Epidermal melanocyte (primary cell): ENCODE measurements at regions not wholly inside any gene's neighbourhood (a gene's known extent, or its start where the extent isn't known, plus 50 kb on each side); places are given as distances from the start of the nearest gene placed in this dataset.

Experiments used
- DNase-seq: peaks from one replicate; pipeline ENCODE4 v3.0.0; 2011; ENCODE audit warnings: low spot score; ENCODE audit not compliant: insufficient read length

DNA sequence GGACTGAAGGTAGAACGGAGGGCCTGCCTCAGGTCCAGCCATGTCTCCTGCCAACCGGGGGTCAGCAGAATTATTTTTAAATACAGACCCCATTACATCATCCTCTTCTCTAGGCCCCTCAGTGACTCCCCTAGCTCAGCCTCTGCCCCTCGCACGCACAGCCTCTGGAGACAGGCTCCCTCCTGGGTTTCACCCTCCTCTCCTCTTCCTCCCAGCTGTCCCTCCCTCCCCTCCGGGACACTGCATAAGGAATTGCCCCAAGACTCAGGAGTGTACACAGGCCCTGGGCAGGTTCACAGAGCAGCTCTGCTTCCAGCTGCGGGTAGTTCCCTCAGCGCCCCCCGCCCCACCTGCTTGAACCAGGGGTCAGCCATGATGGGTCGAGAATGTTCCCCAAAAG is 520.2 kb upstream of the MYT1L start:
- DNase-seq: no peak

DNA sequence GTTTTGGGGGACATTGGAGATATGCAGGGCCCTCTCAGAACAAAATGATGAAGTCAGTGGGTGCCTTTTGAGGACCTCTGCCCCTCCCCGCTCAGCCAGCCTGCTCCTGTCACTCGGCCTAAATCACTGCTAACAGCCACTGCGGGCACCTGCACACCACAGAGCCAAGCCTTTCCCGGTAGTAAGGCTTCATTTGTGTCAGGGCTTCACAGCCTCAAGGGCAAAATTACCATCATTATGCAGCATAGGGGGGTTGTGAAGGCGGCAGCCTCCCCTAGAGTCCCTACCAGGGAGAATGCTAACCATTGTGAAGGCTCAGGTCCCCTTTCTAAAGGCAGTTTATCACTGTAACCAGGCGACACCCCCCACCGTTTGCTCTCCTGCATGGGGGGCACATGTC is 519.8 kb upstream of the MYT1L start:
- no peak for DNase-seq

DNA sequence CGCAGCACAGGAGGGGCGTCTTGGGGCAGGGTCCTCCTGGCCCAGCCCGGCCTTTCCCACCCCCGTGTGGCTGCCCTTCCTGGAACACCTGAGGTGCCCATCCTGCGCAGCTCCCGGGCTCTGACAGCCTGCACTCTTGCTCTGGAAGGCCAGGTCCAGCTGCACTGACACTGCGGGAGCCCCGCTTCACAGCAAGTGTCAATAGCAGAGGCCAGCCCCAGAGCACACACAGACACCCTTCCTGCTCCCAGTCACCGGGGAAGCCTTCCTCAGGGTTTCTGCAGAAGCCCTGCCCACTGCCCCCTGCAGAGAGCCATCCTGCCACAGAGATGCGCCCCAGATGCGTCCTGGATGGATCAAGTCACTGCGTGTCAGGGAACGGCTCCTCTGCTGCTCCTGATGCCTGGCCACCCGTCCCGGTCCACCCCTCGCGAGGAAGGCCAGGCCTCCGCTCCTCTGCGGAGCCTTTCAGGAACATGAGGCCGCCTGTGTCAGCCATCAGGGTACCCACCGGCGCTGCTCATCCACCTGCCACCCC is 519.2 kb upstream of the MYT1L start:
- no peak for DNase-seq

DNA sequence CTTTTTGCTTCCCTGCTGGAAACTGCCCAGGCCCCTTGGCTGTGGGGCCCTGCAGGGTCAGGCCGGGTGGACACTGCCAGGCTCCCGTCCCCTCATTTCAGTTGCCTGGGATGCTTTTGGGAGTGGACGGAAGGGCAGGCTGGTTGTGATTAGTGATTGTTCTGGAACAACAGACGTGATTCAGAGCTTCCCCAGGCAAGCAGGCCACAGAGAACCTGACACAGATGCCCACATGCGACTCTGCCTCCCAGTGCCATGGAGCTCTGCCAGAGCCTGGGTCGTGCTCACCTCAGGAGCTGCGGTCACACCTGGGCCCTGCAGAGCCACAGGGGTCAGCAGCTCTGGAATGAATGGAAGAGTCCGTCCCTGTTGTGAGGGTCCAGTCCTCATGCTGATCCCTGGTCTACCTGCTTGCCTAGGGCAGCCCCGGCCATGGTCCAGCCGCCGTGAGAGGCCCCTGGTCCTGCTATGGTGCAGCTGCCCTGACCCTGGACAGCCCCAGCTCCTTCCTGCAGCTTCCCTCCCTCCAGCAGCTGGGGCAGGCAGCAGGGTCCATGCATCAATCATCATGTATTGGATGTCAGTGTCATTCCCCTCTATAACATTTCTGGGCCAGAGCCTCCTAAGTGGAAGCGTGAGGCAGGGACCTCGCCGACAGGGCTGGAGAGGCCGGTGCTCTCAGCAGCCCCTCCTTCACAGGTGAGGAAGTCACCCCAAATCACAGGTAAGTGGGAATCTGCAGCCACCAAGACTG is 518.6 kb upstream of the MYT1L start:
- DNase-seq: no peak

DNA sequence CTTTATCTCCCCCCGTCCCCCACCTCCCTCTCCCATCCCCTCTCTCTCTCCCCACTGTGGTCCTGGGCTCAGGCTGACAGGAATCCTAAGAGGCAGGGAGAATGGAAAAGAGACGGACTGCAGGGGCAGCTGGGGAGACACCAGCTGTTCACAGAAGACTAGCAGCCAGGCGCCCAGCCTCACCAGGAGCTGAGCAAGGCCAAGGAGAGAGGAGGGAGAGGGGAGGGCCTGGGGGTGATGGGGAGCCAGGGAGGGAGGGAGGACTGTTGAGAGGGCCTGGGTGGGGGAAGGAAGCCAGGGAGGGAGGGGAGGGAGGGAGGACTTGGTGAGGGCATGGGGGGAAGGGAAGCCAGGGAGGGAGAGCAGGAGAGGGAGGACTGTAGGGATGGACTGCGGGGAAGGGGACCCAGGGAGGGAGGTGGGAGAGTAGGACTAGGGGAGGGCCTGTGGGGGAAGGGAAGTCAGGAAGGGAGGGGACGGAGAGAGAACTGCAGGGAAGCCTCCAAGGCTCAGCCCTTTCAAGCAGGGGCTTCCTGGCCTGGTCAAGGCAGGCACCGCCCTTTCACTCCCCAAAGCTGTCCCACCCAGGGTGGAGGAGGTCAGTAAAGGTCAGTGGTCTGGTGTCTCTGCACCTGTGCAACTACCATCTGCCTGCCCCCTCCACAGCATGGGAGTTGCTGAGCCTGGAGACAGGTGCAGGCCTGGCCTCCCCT is 517.7 kb upstream of the MYT1L start:
- no peak for DNase-seq

DNA sequence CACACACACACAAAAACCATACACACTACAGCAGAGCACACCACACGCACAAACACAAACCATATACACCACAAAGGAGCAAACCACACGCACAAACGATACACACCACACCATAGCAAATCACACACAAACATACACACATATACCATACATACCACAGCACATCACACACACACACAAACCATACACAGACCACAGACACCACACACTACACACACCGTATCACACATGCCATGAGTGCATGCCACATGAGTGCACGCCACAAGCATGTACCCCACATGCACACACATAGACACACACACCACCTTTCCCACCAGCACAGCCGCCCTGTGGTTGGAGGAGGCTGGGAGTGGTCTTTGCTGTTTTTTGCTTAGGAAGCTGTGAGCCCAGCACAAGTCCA is 517.1 kb upstream of the MYT1L start:
- no peak for DNase-seq

DNA sequence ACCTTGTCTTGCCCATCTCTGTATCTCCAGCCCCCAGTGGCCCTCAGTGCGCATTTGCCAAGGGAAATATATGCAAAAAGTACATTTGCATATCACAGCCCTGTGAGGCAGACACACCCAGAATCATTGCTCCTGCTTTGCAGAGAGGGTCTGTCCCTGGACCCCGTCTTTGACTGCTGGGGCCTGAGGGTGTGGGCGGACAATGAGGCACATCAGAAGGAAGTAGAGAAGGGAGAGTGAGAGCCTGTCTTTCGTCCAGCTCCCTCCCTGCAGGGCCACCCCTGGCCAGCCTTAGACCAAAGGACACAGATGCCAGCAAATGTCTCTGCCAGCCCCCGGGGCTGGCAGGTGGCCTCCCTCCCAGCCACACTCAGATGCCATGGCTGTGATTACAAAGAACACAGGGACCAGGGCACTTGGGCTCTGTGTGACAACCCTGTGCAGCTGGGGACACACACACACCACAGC is 516.2 kb upstream of the MYT1L start:
- DNase-seq: no peak

DNA sequence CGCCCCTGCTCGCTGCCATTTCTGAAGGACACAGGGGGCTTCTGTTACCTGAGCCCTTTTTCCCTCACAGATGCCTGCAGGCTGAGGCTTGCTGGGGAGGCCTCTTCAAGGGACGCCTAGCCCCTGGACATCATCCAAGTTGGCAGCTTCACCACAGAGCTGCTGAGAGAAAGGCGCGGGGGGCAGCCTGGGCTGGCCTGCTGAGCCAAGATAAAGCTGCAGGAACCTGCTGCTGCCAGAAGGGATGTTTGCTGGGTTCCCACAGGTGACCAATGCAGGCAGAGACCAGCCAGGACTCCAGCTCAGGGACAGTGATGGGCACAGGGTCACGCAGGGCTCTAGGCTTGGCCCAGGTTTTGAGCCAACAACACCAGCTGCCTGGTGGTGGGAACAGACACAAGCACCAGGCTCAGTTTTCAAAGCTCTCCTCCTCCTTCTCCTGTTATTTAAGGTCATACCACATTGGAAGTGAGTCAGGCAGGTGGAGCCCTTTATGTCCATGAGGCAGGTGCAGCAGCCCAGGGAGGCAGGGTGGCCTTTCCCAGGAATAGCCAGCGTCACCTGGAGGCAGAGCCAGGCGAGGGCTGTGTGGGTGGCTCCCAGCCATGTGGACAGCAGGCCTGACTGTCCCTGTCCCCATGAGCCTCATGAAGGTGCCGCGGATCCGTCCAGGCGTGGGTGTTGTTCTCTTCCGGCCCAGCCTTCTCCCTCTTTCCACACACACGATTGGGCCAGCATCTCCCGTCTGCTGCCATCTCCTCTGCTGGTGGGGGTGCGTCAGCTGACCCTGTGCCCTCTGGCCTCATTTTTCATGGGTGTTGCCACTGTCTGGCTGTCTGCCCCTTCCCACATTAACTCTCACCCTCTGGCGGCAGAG is 515.5 kb upstream of the MYT1L start:
- DNase-seq: no peak

DNA sequence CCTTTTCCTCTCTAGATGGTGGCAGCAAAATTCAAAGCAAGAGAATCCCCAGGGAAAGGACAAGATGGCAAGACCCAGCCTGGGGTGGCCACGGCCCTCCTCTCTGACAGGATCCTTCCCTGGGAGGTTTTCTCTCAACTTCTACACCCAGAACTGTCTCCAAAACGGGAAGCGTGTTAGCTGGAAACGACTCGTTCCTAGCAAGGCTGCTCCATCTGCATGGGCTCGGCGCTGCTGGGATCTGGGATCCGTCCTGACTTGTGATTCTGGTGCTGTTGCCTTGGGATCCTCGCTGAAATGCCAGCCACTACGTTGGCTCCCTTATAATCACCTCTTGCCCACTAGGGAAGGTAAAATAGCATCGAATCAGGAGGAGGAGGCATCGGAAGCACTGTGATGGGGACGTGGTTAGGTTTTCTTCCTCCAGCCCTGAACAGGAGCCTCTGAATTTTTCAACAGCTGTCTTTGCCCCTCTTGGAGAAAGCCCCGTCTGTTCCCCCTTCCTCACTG is 514.8 kb upstream of the MYT1L start:
- DNase-seq: no peak

DNA sequence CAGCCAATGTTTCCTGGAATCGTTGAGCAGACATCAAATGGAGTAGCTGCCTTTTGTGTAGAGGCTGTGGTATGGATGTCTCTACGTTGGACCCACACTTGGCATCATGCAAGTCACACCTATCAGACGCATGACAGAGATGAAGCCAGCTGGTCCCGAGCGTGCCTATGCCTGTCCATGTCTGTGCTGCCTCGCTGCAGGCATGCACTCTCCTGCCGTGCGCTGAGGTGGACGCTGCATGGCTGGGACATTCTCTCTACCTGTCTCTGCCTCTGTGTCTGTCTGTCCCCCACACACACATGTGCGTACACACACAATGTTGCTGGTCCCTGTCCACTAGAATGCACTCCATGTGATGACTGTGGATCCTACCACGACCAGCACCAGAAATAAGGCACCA is 514.2 kb upstream of the MYT1L start:
- DNase-seq: no peak

DNA sequence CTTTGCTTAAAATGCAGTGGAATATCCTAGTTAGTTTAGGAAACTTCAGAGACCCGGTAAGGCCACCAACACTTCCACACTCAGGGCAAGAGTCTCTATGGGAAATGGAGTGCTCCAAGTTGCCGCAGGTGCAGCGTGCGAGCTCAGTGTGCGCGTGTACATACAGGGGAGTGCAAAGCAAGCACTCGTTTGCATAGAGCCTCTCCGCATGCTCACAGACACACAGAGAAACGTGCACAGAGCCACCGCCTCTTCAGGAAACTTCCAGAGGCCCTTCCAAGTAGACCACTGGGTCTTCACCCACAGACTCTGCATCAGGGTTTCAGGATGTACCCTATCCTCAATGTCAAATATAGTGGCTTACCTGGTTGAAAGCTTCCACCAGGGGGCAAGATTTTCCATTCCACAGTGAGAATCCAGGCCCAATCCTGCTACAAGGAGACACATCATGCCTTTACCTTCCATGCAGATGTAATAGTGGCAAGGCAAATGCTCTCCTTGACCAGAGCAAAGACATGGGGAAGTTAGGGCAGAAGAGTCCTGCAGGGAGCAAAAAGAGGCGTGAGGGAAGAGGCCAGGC is 513.0 kb upstream of the MYT1L start:
- no peak for DNase-seq

DNA sequence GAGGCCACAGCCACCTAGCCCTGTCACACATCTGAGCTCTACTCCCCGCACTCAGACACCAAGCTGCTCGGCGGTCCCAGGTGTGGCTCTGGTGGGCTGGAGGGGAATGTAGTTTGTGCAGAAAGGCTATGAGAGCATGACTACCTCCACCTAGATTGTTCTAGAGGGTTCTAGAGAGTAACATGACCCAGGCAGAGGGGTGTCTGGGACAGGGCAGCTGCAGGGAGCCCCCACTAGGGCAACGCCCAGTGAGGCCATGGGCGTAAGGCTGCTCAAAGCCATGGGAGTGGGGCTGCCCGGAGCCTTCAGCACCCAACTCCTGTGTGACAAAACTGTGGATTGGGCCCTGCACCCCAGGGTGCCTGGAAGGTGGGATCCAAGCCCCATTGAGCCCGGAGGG is 511.4 kb upstream of the MYT1L start:
- DNase-seq: no peak

DNA sequence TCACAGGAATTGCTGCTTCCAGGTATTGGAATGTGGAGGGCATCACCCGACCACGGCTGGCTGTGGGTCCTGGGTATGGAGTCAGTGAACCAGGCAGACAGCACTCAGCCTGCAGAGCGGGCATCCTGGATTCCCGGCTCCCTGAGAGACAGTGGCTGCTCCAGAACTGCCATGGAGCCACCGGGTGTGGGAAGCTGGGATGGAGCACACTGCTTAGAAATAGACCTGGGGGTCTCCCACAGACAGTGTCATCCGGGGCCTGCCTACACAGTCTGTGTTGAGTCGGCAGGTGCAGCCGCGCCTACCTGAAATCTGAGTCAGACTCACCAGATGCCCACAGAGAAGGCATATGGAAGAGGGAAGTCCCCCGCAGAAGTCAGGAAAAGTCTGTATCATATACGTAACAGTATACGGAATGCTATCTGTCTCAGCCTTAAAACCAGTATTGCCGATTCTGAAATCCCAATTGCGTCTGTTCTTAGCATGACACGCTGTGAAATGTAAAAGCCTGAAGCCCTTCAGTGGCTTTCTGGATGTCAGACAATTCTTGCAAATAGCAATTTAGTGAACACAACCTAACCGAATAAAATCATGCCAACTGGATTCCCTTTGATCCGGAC is 509.7 kb upstream of the MYT1L start:
- no peak for DNase-seq

DNA sequence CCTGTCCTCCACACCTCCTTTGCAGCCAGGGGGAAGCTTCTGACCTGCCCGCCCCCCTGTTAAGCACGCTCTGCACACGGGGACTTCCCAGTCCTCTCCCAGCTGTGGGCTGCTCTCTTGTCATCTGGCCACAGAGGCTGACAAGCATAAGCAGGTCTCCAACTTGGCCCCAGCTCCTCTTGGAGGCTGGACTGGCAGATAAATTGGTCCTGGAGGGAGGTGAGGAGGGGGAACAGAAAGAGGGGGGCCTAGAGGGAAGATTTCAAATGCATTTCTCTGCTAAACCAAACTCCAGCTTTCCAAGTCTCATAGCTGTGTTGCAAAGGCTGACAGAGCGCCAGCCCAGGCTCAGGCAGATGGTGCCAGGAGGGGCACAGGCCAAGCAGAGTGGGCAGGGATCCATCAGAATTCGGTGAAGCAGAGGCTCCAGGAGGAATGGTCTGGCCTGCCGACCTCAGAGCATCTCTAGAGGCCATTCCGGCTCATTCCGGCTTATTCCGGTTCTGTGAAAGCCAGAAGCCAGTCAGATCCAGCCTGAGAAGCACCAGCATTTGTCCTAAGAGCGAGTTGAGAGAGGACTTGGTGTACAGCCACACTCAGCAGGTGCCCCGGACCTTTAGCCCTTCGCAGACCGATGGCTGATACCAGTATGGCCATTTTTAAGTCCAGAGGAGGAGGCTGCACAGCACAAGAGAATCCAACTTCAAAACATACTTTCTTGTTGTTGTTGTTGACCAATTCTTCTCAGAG is 508.9 kb upstream of the MYT1L start:
- no peak for DNase-seq

DNA sequence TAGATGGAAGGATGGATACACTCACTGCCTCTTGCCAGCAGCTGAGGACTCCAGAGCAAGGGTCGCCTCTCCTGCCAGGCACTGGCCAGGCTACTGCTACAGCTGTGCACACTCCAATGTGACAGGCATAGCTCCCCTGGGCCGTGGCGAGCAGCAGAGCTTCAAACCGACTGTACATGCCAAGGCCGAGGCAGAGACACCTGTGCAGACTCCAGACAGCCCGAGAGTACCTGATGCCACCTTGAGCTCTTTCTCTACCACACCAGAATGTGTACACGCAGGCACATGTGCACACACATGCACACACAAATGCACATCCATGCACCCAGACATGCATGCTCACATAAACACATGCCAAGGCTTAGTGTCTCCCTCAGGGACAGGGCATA is 508.3 kb upstream of the MYT1L start:
- no peak for DNase-seq

DNA sequence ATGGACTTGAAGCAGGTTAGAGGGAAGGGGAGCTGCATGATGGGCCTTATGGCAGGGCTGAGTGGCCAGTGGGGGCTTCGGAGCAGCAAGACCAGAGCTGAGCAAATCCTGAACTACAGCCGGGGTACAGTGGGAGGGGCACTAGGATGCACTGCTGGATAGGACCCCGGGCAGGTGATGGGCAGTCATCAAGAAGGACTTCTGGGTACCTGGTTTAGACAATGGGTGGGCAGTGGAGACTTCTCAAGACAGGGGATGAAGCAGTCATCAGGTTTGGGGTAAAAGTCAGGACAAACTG is 507.4 kb upstream of the MYT1L start:
- no peak for DNase-seq

DNA sequence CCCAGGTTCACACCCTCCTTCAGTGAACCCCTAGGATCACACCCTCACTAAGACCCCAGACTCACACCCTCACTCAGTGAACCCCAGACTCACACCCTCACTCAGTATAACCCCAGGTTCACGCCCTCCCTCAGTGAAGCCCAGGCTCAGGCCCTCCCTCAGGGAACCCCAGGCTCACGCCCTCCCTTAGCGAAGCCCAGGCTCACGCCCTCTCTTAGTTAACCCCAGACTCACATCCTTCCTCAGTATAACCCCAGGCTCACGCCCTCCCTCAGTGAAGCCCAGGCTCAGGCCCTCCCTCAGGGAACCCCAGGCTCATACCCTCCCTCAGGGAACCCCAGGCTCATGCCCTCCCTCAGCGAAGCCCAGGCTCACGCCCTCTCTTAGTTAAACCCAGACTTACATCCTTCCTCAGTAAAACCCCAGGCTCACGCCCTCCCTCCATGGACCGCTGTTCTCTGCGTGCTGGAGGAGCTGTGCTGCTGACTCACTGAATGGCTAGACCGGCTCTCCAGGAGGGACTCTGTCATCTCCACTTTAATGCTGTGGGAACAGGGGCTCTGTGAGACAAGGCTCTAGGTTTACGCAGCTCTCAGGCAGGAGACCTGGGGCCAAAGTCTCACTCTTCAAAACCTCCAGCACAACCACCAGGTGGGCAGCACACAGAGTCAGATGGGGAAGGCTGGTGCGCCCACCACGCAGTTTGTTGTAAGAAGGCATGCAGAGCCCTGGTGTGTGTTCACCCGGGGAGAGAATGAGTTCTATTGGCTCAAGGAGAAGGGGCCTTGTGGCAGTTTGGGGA is 506.9 kb upstream of the MYT1L start:
- DNase-seq: no peak

DNA sequence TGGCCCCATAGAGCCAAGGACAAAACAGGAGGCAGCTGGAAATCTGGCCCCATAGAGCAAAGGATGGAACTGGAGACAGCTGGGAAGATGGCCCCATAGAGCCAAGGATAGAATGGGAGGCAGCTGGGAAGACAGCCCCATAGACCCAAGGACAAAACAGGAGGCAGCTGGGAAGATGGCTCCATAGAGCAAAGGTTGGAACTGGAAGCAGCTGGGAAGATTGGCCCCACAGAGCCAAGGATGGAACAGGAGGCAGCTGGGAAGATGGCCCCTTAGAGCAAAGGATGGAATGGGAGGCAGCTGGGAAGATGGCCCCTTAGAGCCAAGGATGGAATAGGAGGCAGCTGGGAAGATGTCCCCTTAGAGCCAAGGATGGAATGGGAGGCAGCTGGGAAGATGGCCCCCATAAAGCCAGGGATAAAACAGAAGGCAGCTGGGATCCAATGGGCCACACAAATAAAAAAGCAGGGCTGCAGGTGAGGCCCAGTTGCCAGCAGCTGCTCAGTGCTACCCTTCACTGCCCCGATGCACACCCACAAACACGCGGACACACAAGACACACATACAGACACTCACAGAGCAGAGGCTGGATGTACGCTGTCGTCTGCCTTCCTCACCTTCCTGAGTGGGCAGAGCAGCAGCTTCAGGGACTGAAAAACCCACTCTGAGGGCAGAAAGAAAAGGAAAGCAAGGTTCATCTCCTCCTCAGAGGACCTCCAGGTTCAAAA is 505.4 kb upstream of the MYT1L start:
- DNase-seq: no peak
